ENCODE measurements at regions not wholly inside any gene's neighbourhood (a gene's known extent, or its start where the extent isn't known, plus 50 kb on each side); places are given as distances from the start of the nearest gene placed in this dataset.

DNA sequence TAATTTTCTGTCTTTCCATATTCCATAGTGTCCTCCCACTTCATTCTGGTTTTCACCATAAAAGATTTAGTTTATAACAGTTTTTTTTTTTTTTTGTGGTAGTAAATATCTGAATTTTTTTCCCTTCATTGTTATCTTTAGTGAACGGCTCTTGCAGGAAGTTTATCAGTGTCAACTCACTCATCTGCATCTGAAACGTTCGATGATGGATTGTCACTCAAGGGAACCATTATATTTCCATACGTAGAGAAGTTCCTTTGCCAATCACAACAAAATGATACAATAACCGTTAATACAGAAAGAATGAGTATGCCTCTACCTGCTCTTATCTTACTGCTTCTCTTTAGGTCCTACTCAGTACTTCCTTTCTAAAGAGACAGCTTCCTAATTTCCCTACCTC lies 651.2 kb upstream of the KCNMB2 start:
- no TSS peak for BruUV-seq (replicated peaks)
- intact Hi-C loops (cut with micrococcal nuclease; ENCODE audit: unreplicated experiment), result no loop called here
- CTCF ChIA-PET, result no interaction called here
- no peak overlapping the region for H3K27ac Mint-ChIP-seq (ENCODE audit: unreplicated experiment)
- H3K9me3 Mint-ChIP-seq (ENCODE audit: low read depth, unreplicated experiment), result no peaks in the 10 kb centered on the region
- TF ChIP-seq, protein P1, sequence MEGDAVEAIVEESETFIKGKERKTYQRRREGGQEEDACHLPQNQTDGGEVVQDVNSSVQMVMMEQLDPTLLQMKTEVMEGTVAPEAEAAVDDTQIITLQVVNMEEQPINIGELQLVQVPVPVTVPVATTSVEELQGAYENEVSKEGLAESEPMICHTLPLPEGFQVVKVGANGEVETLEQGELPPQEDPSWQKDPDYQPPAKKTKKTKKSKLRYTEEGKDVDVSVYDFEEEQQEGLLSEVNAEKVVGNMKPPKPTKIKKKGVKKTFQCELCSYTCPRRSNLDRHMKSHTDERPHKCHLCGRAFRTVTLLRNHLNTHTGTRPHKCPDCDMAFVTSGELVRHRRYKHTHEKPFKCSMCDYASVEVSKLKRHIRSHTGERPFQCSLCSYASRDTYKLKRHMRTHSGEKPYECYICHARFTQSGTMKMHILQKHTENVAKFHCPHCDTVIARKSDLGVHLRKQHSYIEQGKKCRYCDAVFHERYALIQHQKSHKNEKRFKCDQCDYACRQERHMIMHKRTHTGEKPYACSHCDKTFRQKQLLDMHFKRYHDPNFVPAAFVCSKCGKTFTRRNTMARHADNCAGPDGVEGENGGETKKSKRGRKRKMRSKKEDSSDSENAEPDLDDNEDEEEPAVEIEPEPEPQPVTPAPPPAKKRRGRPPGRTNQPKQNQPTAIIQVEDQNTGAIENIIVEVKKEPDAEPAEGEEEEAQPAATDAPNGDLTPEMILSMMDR (IDR thresholded peaks at IDR 0.05; ENCODE audit: unreplicated experiment), result no peak
- no peak for DNase-seq
- no peak overlapping the region for H3K4me3 Mint-ChIP-seq (ENCODE audit: low read depth, unreplicated experiment)
- H3K36me3 Mint-ChIP-seq (ENCODE audit: insufficient read depth, unreplicated experiment), result no peaks in the 10 kb centered on the region
- no peaks in the 10 kb centered on the region for H3K4me1 Mint-ChIP-seq (ENCODE audit: low read depth, unreplicated experiment)
- no peaks in the 10 kb centered on the region for H3K27me3 Mint-ChIP-seq (ENCODE audit: unreplicated experiment)

DNA sequence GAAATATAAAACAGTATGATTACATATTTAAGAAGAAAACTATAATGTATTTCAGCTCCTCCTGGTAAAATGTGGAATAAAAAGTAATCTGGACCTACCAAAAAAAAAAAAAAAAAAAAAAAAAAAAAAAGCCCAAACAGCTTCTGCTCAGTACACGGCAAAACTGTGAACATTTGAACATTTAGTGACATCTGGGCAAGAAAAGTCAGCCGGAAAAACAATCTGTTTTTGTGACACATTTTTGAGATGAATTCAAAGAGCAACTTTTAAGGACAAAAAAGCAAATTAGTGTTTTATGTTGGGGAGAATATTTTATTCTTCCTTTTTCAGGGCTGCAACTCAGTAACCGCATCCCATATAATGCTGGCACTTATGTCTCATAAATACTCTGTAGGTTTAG lies 649.7 kb upstream of the KCNMB2 start:
- no peaks in the 10 kb centered on the region for H3K9me3 Mint-ChIP-seq (ENCODE audit: low read depth, unreplicated experiment)
- TF ChIP-seq, protein P1 (IDR thresholded peaks at IDR 0.05; ENCODE audit: unreplicated experiment), result no peak
- H3K4me1 Mint-ChIP-seq (ENCODE audit: low read depth, unreplicated experiment), result no peaks in the 10 kb centered on the region
- intact Hi-C loops (cut with micrococcal nuclease; ENCODE audit: unreplicated experiment), result no loop called here
- H3K27me3 Mint-ChIP-seq (ENCODE audit: unreplicated experiment), result no peaks in the 10 kb centered on the region
- no peak for DNase-seq
- H3K27ac Mint-ChIP-seq (ENCODE audit: unreplicated experiment), result no peak overlapping the region
- BruUV-seq (replicated peaks), result no TSS peak
- H3K36me3 Mint-ChIP-seq (ENCODE audit: insufficient read depth, unreplicated experiment), result no peaks in the 10 kb centered on the region
- CTCF ChIA-PET, result interaction anchor here (0.6 kb wide), 1 partner anchor 407 kb away, joined by 4 read pairs; no protein-coding TSS in a partner anchor
- H3K4me3 Mint-ChIP-seq (ENCODE audit: low read depth, unreplicated experiment), result no peak overlapping the region

DNA sequence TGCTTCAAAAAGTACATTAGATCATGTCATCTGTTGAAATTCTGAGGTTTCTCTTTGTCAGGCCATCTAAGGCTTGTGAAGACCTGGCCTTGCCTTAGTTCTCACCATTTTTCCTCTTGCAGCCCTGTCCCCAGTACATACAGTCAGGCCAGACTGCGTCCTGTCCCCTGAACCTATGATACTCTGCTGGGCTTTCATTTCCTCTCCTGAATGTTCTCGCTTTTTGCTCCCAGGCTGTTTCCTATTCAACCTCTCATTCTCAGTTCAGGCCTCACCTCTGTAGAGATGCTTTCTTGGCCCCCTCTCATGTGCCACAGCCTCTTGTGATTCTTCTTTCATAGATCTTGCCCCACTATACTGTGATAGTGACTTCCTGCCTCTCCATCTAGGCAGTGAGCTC lies 648.8 kb upstream of the KCNMB2 start:
- no TSS peak for BruUV-seq (replicated peaks)
- Mint-ChIP-seq H3K27ac (ENCODE audit: unreplicated experiment) (no peak overlapping the region), H3K4me1 (ENCODE audit: low read depth, unreplicated experiment) (no peaks in the 10 kb centered on the region), H3K27me3 (ENCODE audit: unreplicated experiment) (no peaks in the 10 kb centered on the region), H3K4me3 (ENCODE audit: low read depth, unreplicated experiment) (no peak overlapping the region), H3K36me3 (ENCODE audit: insufficient read depth, unreplicated experiment) (no peaks in the 10 kb centered on the region), H3K9me3 (ENCODE audit: low read depth, unreplicated experiment) (no peaks in the 10 kb centered on the region)
- intact Hi-C loops (cut with micrococcal nuclease; ENCODE audit: unreplicated experiment), result no loop called here
- TF ChIP-seq, protein P1 (IDR thresholded peaks at IDR 0.05; ENCODE audit: unreplicated experiment), result no peak
- DNase-seq, result no peak
- CTCF ChIA-PET, result no interaction called here

DNA sequence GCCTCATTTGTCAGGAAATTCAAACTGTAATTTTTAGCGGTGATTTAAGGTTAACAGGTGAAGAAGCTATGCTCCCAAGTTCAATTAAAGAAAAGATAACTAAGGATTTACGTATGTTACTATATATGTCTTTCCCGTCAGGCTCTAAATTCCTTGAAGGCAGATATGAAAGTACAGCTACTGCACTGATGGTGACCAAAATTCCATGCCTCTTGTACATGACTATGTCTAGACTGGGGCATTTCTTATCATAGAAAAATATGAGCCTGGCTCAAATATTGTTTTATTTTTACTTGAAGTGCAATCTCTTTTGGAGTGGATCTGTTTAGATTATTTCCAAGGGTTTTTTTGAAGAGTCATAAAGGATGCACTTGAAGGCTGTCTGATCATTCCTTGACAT lies 647.1 kb upstream of the KCNMB2 start:
- H3K27me3 Mint-ChIP-seq (ENCODE audit: unreplicated experiment), result no peaks in the 10 kb centered on the region
- H3K36me3 Mint-ChIP-seq (ENCODE audit: insufficient read depth, unreplicated experiment), result no peaks in the 10 kb centered on the region
- TF ChIP-seq, protein P1 (IDR thresholded peaks at IDR 0.05; ENCODE audit: unreplicated experiment), result no peak
- CTCF ChIA-PET, result no interaction called here
- no peak overlapping the region for H3K4me3 Mint-ChIP-seq (ENCODE audit: low read depth, unreplicated experiment)
- no peaks in the 10 kb centered on the region for H3K4me1 Mint-ChIP-seq (ENCODE audit: low read depth, unreplicated experiment)
- BruUV-seq (replicated peaks), result no TSS peak
- intact Hi-C loops (cut with micrococcal nuclease; ENCODE audit: unreplicated experiment), result no loop called here
- H3K9me3 Mint-ChIP-seq (ENCODE audit: low read depth, unreplicated experiment), result no peaks in the 10 kb centered on the region
- H3K27ac Mint-ChIP-seq (ENCODE audit: unreplicated experiment), result no peak overlapping the region
- DNase-seq, result no peak

Data from Calu3 (cell line).